Prostate gland (tissue), 2 donors: ENCODE measurements at regions not wholly inside any gene's neighbourhood (a gene's known extent, or its start where the extent isn't known, plus 50 kb on each side); places are given as distances from the start of the nearest gene placed in this dataset.

ENCODE experiments used
- DNase-seq: peaks from one replicate; pipeline ENCODE4 v3.0.0-alpha.2; 2019; ENCODE audit warnings: low spot score
- H3K27ac ChIP-seq, 2 donors: fragments of 200-600 bp; sonication (generic); 2 replicates each; pipeline ENCODE4 v1.5.1; 2017 to 2019
- H3K27me3 ChIP-seq: fragments of 200-600 bp; sonication (generic); replicated peaks from 2 replicates; pipeline ENCODE4 v1.5.1; 2019; ENCODE audit not compliant: insufficient read depth
- H3K36me3 ChIP-seq, 2 donors: fragments of 200-600 bp; sonication (generic); 1 replicate in 1 of 2; 2 replicates in 1 of 2; pipeline versions ENCODE4 v1.5.1 to v1.8.1; 2017 to 2019
- H3K4me1 ChIP-seq: fragments of 200-600 bp; sonication (generic); replicated peaks from 2 replicates; pipeline ENCODE4 v1.5.1; 2019
- H3K4me3 ChIP-seq, 2 donors: fragments of 200-600 bp; sonication (generic); 2 replicates each; pipeline ENCODE4 v1.5.1; 2017 to 2019
- H3K9me3 ChIP-seq: fragments of 200-600 bp; sonication (generic); 2 replicates; pipeline ENCODE4 v1.5.1; 2017
- CTCF ChIP-seq, 4 experiments: fragments of 200-600 bp in 2 of 4; fragments of 450-650 bp in 2 of 4; sonication (generic) in 2 of 4; IDR thresholded peaks; 1 replicate in 3 of 4; 2 replicates in 1 of 4; pipeline ENCODE4 v1.5.1; 2016 to 2019; ENCODE audit warnings: antibody characterized with exemption in 4 of 4, mild to moderate bottlenecking in 2 of 4, moderate library complexity in 2 of 4
- POLR2A ChIP-seq: fragments of 450-650 bp; IDR thresholded peaks from one replicate; pipeline ENCODE4 v1.6.1; 2016; ENCODE audit warnings: antibody characterized with exemption, mild to moderate bottlenecking
- POLR2AphosphoS5 ChIP-seq: sonication (generic); formaldehyde crosslinking; IDR thresholded peaks from one replicate; pipeline ENCODE4 v1.6.1; 2017; ENCODE audit warnings: antibody characterized with exemption
- WGBS: methylation state at CpG from one replicate; pipeline ENCODE4 v1.1.5; 2018; 5-methylcytosine and 5-hydroxymethylcytosine counted together
- intact Hi-C: fragments of 100-400 bp; cut with DNase I; formaldehyde crosslinking; loops from one replicate; pipeline ENCODE4 v1.14.2; 2022

GRCh38 chr2:7517851-7518250, 600.6 kb downstream of the RNF144A start:
- H3K27me3 ChIP-seq = no peaks in the 10 kb centered on the region

GRCh38 chr2:7523481-7524120, 606.4 kb downstream of the RNF144A start:
- no peak for DNase-seq
- Histone ChIP-seq H3K27ac (no peak overlapping the region), H3K36me3 (no peaks in the 10 kb centered on the region), H3K27me3 (no peaks in the 10 kb centered on the region), H3K9me3 (no peaks in the 10 kb centered on the region), H3K4me1 (no peaks in the 10 kb centered on the region), H3K4me3 (no peak overlapping the region)
- intact Hi-C loops = no loop called here
- no peak for TF ChIP-seq CTCF (IDR thresholded peaks at IDR 0.05)
- no peak for TF ChIP-seq POLR2AphosphoS5
- no peak for TF ChIP-seq POLR2A
- WGBS = 70% methylated on average over 12 of the region's 12 CpGs

More at GRCh38 chr2:7517851-7518250, 600.6 kb downstream of the RNF144A start:
- no peak for DNase-seq
- H3K27ac ChIP-seq = no peak overlapping the region
- TF ChIP-seq POLR2AphosphoS5 (no peak), CTCF (IDR thresholded peaks at IDR 0.05) (no peak), POLR2A (no peak)
- no peaks in the 10 kb centered on the region for H3K36me3 ChIP-seq
- intact Hi-C loops = no loop called here
- H3K9me3 ChIP-seq = no peaks in the 10 kb centered on the region
- no peaks in the 10 kb centered on the region for H3K4me1 ChIP-seq
- no peak overlapping the region for H3K4me3 ChIP-seq
- WGBS = 86% methylated on average over 2 of the region's 2 CpGs

GRCh38 chr2:7524195-7524594, 607.0 kb downstream of the RNF144A start:
- intact Hi-C loops = no loop called here
- WGBS = 87% methylated on average over 3 of the region's 3 CpGs
- no peaks in the 10 kb centered on the region for H3K36me3 ChIP-seq

GRCh38 chr2:7525746-7526145, 608.5 kb downstream of the RNF144A start:
- Histone ChIP-seq H3K4me3 (no peak overlapping the region), H3K36me3 (no peaks in the 10 kb centered on the region), H3K27ac (no peak overlapping the region), H3K27me3 (no peaks in the 10 kb centered on the region), H3K4me1 (no peaks in the 10 kb centered on the region), H3K9me3 (no peaks in the 10 kb centered on the region)
- intact Hi-C loops = no loop called here
- WGBS = 82% methylated on average over 1 of the region's 1 CpG
- TF ChIP-seq POLR2A = no peak
- DNase-seq = no peak

More at GRCh38 chr2:7524195-7524594, 607.0 kb downstream of the RNF144A start:
- TF ChIP-seq POLR2AphosphoS5 = no peak
- TF ChIP-seq POLR2A = no peak
- no peak for TF ChIP-seq CTCF (IDR thresholded peaks at IDR 0.05)
- Histone ChIP-seq H3K27ac (no peak overlapping the region), H3K9me3 (no peaks in the 10 kb centered on the region), H3K4me3 (no peak overlapping the region), H3K4me1 (no peaks in the 10 kb centered on the region), H3K27me3 (no peaks in the 10 kb centered on the region)
- DNase-seq = no peak

GRCh38 chr2:7527165-7527722, 610.0 kb downstream of the RNF144A start:
- Histone ChIP-seq H3K4me1 (no peaks in the 10 kb centered on the region), H3K9me3 (no peaks in the 10 kb centered on the region), H3K27ac (no peak overlapping the region), H3K36me3 (no peaks in the 10 kb centered on the region), H3K27me3 (no peaks in the 10 kb centered on the region), H3K4me3 (no peak overlapping the region)
- intact Hi-C loops = no loop called here
- no peak for TF ChIP-seq POLR2A
- no peak for TF ChIP-seq POLR2AphosphoS5
- no peak for TF ChIP-seq CTCF (IDR thresholded peaks at IDR 0.05)
- 83% methylated on average over 3 of the region's 3 CpGs for WGBS
- no peak for DNase-seq
